WTC11 (cell line): ENCODE measurements at regions not wholly inside any gene's neighbourhood (a gene's known extent, or its start where the extent isn't known, plus 50 kb on each side); places are given as distances from the start of the nearest gene placed in this dataset.
"Not testable (repeated sequence)": the region's sequence is repeated elsewhere in the genome, so short reads cannot be mapped to it uniquely, and the experiment has no call there.

Experiments used
- ATAC-seq: fragments of 200-7000 bp; cut with Tn5 transposase; 2 replicates; pipeline ENCODE4 v1.10.0; 2021; ENCODE audit warnings: mild to moderate bottlenecking, moderate library complexity
- CTCF ChIA-PET: fragments of 300-600 bp; sonication (Branson Sonifier 250); formaldehyde crosslinking; loops from one replicate; lab custom pipeline; 2021; ENCODE audit warnings: antibody characterized with exemption; lab: Charles Lee
- POLR2A ChIA-PET: fragments of 350-600 bp; sonication (Branson Sonifier 250); formaldehyde crosslinking; loops from one replicate; lab custom pipeline; 2021; ENCODE audit warnings: antibody characterized with exemption; lab: Charles Lee
- DNase-seq: peaks from one replicate; pipeline ENCODE4 v3.0.0; 2021; ENCODE audit warnings: low spot score
- H3K27ac Mint-ChIP-seq: 2 replicates; pipeline ENCODE4 v1.8.0; 2021; ENCODE audit warnings: mixed read lengths
- H3K27me3 Mint-ChIP-seq: 2 replicates; pipeline ENCODE4 v1.8.0; 2021; ENCODE audit warnings: low read depth, mild to moderate bottlenecking, moderate library complexity, mixed read lengths
- H3K36me3 Mint-ChIP-seq: 2 replicates; pipeline ENCODE4 v1.8.0; 2021; ENCODE audit warnings: mixed read lengths
- H3K4me1 Mint-ChIP-seq: 2 replicates; pipeline ENCODE4 v1.8.0; 2022; ENCODE audit warnings: mixed read lengths
- H3K4me3 Mint-ChIP-seq: 2 replicates; pipeline ENCODE4 v1.8.0; 2021; ENCODE audit warnings: mild to moderate bottlenecking, moderate library complexity, mixed read lengths
- H3K9me3 Mint-ChIP-seq: 2 replicates; pipeline ENCODE4 v1.8.0; 2021; ENCODE audit warnings: mixed read lengths
- FOXJ3 ChIP-seq: sonication (generic); formaldehyde crosslinking; IDR thresholded peaks from 2 replicates; pipeline ENCODE4 v1.9.0; 2021; ENCODE audit warnings: missing genetic modification reagents, mild to moderate bottlenecking, borderline replicate concordance
- KAT7 ChIP-seq: sonication (generic); formaldehyde crosslinking; IDR thresholded peaks from 2 replicates; pipeline ENCODE4 v1.8.1; 2023; ENCODE audit warnings: missing genetic modification reagents, mild to moderate bottlenecking, borderline replicate concordance
- NR3C1 ChIP-seq: sonication (generic); formaldehyde crosslinking; conservative IDR thresholded peaks from 2 replicates; pipeline ENCODE4 v1.8.1; 2023; ENCODE audit warnings: low read depth, mild to moderate bottlenecking, missing genetic modification reagents
- TEAD1 ChIP-seq: sonication (generic); formaldehyde crosslinking; IDR thresholded peaks from 2 replicates; pipeline ENCODE4 v1.8.0; 2022; ENCODE audit warnings: mild to moderate bottlenecking, missing genetic modification reagents
- ZNF263 ChIP-seq: sonication (generic); formaldehyde crosslinking; IDR thresholded peaks from 2 replicates; pipeline ENCODE4 v1.8.1; 2022; ENCODE audit warnings: low read depth, mild to moderate bottlenecking, moderate library complexity, missing genetic modification reagents
- ZNF317 ChIP-seq: sonication (generic); formaldehyde crosslinking; IDR thresholded peaks from 2 replicates; pipeline ENCODE4 v1.8.1; 2023; ENCODE audit warnings: low read depth, mild to moderate bottlenecking, moderate library complexity, missing genetic modification reagents, borderline replicate concordance
- ZNF671 ChIP-seq: fragments of 250-450 bp; sonication (Bioruptor Pico); IDR thresholded peaks from 2 replicates; pipeline ENCODE4 v1.8.0; 2021; ENCODE audit warnings: mild to moderate bottlenecking
- TF ChIP-seq, protein P1 (sequence below): sonication (generic); formaldehyde crosslinking; IDR thresholded peaks from 2 replicates; pipeline ENCODE4 v1.8.1; 2022; ENCODE audit warnings: low read depth, missing genetic modification reagents, borderline replicate concordance
- TF ChIP-seq, protein P2 (sequence below): sonication (generic); formaldehyde crosslinking; conservative IDR thresholded peaks from 2 replicates; pipeline ENCODE4 v1.8.1; 2022; ENCODE audit warnings: mild to moderate bottlenecking, missing genetic modification reagents
- TF ChIP-seq, protein P3 (sequence below): sonication (generic); formaldehyde crosslinking; IDR thresholded peaks from 2 replicates; pipeline ENCODE4 v1.8.0; 2022; ENCODE audit warnings: mild to moderate bottlenecking, missing genetic modification reagents
- TF ChIP-seq, protein P4 (sequence below): sonication (generic); formaldehyde crosslinking; IDR thresholded peaks from 2 replicates; pipeline ENCODE4 v1.8.0; 2022; ENCODE audit warnings: missing genetic modification reagents
- TF ChIP-seq, protein P5 (sequence below): sonication (generic); formaldehyde crosslinking; IDR thresholded peaks from 2 replicates; pipeline ENCODE4 v1.8.1; 2023; ENCODE audit warnings: mild to moderate bottlenecking, missing genetic modification reagents, borderline replicate concordance

DNA sequence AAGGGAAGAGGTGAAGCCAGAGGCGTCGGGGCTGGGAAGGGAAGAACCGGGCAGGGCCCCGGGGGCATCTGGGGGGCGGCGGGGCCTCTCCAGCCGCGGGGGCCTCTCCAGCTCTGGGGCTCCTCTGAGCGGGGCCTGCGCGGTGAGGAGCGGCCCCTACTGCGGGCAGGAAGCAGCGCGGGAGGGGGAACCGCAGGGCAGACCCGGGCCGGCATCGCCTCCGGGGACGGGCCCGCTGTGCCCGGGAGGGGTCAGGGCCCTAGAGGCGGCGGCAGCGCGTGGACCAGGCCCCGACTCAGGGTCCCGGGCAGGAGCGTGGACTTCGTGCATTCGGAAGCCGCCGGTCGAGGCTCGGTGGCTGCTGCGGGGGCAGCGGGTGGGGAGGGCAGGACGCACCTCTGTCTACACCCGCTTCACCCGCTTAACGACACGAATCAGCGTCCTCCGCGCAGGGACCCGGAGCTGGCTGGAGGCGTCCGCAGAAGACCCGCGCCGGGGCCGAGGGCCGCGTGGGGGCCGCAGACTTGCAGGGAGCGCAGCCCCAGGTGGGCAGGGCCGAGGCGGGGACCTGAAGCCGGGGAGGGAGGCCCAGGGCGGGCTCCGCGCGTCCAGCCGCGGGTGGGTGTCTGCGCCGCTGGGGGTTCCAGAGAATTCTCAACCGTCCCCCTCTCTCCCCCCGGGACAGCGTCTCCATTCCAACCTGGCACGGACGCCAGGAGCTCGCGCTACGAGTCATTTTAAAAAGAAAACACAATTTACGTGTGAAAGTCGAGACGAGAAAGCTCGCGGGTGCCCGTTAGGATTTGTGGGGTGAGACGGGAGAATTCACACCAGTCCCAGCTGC is 345.0 kb downstream of the ADGRD1 start:
- H3K4me1 Mint-ChIP-seq, H3K27me3 Mint-ChIP-seq, H3K36me3 Mint-ChIP-seq, CTCF ChIA-PET, DNase-seq, H3K9me3 Mint-ChIP-seq, H3K4me3 Mint-ChIP-seq, POLR2A ChIA-PET, H3K27ac Mint-ChIP-seq: not testable (repeated sequence)
- peak; percentile 87 for ATAC-seq

DNA sequence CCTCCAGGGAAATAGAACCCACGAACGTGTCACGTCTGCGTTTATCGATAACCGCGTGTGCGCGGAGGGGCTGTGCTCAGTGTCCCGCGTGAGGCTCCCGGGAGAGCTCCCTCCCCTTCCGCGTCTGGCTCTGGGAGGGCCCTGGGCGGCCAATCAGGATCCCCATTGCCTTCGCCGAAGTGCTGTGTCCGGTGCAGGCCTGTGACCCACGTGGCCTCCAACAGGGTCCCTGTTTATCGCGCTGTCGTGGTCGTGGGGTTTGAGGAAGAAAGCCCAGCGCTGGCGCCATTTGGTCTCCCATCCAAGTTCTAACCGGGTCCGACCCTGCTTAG is 345.6 kb downstream of the ADGRD1 start:
- H3K27ac Mint-ChIP-seq, H3K4me3 Mint-ChIP-seq, POLR2A ChIA-PET, H3K27me3 Mint-ChIP-seq, DNase-seq, CTCF ChIA-PET, H3K9me3 Mint-ChIP-seq, H3K4me1 Mint-ChIP-seq, H3K36me3 Mint-ChIP-seq: not testable (repeated sequence)
- ATAC-seq: peak; percentile 27

DNA sequence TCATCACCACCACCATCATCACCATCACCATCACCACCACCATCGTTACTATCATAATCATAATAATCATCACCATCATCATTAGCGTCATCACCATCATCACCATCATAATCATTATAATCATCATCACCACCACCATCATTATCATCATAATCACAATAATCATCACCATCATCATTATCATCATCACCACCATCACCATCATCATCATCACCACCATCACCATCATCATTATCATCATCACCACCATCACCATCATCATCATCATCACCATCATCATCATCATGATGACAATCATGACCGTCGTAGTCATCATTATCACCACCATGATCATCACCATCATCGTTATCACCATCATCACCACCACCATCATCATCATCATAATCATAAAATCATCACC is 349.9 kb downstream of the ADGRD1 start:
- CTCF ChIA-PET, H3K36me3 Mint-ChIP-seq, POLR2A ChIA-PET, H3K27me3 Mint-ChIP-seq, H3K4me1 Mint-ChIP-seq, H3K4me3 Mint-ChIP-seq, ATAC-seq, DNase-seq, H3K27ac Mint-ChIP-seq, H3K9me3 Mint-ChIP-seq: not testable (repeated sequence)

DNA sequence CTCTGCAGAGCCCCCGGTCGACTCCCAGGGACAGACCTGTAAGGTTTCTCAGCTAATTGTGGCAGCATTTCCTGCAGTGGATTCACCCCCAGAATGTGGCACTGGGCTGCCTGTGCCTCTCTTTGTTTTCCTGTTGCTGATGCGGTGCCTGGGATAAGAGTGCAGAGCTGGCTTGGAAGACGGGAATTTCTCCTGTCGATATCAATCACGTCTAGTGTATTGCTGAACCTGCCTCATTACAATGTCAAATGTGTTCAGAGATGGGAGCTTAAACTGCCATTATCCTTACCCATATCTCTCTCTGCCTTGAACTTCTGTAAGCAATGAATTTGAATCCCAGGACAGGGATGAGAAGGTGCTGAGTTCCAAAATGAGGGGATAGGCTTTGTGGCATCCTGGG is 350.9 kb downstream of the ADGRD1 start:
- POLR2A ChIA-PET, H3K9me3 Mint-ChIP-seq, H3K27ac Mint-ChIP-seq, CTCF ChIA-PET, ATAC-seq, H3K4me1 Mint-ChIP-seq, H3K4me3 Mint-ChIP-seq, H3K36me3 Mint-ChIP-seq, DNase-seq, H3K27me3 Mint-ChIP-seq: not testable (repeated sequence)

DNA sequence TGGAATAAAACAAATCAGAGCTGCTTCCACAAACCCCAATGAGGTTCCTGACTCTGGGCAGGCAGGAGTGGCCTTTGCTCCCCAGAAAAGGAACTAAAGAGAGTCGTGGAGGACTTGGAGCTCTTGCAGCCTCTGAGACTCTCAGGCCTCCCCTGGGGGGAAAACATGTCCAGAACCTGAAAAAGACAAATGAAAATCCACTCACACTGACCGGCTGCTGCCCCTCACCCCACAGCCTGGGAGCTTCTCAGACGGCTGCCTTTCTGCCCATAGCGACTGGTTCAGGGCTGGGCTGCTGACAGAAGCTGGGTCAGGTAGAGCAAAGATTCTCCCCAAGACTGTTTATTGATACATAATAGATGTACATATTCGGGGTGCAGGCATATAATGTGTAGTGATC is 356.0 kb downstream of the ADGRD1 start:
- no peak for ATAC-seq
- H3K4me1 Mint-ChIP-seq: peaks cover 16% of the 10 kb centered on the region
- no peak for DNase-seq
- H3K27ac Mint-ChIP-seq: no peak overlapping the region
- H3K36me3 Mint-ChIP-seq: peaks cover 3% of the 10 kb centered on the region; the same call in 1 of the 2 replicates
- ChIA-PET CTCF (no interaction called here), POLR2A (no interaction called here)
- no peak overlapping the region for H3K4me3 Mint-ChIP-seq
- TF ChIP-seq KAT7 (no peak), NR3C1 (CRISPR knock-in tag) (no peak), TEAD1 (CRISPR knock-in tag) (no peak), FOXJ3 (CRISPR knock-in tag) (no peak), ZNF317 (CRISPR knock-in tag) (no peak), ZNF671 (no peak), ZNF263 (no peak)
- TF ChIP-seq, protein P1, sequence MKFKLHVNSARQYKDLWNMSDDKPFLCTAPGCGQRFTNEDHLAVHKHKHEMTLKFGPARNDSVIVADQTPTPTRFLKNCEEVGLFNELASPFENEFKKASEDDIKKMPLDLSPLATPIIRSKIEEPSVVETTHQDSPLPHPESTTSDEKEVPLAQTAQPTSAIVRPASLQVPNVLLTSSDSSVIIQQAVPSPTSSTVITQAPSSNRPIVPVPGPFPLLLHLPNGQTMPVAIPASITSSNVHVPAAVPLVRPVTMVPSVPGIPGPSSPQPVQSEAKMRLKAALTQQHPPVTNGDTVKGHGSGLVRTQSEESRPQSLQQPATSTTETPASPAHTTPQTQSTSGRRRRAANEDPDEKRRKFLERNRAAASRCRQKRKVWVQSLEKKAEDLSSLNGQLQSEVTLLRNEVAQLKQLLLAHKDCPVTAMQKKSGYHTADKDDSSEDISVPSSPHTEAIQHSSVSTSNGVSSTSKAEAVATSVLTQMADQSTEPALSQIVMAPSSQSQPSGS (CRISPR knock-in tag): no peak
- TF ChIP-seq, protein P2, sequence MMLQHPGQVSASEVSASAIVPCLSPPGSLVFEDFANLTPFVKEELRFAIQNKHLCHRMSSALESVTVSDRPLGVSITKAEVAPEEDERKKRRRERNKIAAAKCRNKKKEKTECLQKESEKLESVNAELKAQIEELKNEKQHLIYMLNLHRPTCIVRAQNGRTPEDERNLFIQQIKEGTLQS (CRISPR knock-in tag): no peak
- TF ChIP-seq, protein P3, sequence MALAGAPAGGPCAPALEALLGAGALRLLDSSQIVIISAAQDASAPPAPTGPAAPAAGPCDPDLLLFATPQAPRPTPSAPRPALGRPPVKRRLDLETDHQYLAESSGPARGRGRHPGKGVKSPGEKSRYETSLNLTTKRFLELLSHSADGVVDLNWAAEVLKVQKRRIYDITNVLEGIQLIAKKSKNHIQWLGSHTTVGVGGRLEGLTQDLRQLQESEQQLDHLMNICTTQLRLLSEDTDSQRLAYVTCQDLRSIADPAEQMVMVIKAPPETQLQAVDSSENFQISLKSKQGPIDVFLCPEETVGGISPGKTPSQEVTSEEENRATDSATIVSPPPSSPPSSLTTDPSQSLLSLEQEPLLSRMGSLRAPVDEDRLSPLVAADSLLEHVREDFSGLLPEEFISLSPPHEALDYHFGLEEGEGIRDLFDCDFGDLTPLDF: no peak
- TF ChIP-seq, protein P4, sequence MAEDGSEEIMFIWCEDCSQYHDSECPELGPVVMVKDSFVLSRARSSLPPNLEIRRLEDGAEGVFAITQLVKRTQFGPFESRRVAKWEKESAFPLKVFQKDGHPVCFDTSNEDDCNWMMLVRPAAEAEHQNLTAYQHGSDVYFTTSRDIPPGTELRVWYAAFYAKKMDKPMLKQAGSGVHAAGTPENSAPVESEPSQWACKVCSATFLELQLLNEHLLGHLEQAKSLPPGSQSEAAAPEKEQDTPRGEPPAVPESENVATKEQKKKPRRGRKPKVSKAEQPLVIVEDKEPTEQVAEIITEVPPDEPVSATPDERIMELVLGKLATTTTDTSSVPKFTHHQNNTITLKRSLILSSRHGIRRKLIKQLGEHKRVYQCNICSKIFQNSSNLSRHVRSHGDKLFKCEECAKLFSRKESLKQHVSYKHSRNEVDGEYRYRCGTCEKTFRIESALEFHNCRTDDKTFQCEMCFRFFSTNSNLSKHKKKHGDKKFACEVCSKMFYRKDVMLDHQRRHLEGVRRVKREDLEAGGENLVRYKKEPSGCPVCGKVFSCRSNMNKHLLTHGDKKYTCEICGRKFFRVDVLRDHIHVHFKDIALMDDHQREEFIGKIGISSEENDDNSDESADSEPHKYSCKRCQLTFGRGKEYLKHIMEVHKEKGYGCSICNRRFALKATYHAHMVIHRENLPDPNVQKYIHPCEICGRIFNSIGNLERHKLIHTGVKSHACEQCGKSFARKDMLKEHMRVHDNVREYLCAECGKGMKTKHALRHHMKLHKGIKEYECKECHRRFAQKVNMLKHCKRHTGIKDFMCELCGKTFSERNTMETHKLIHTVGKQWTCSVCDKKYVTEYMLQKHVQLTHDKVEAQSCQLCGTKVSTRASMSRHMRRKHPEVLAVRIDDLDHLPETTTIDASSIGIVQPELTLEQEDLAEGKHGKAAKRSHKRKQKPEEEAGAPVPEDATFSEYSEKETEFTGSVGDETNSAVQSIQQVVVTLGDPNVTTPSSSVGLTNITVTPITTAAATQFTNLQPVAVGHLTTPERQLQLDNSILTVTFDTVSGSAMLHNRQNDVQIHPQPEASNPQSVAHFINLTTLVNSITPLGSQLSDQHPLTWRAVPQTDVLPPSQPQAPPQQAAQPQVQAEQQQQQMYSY (CRISPR knock-in tag): no peak
- TF ChIP-seq, protein P5, sequence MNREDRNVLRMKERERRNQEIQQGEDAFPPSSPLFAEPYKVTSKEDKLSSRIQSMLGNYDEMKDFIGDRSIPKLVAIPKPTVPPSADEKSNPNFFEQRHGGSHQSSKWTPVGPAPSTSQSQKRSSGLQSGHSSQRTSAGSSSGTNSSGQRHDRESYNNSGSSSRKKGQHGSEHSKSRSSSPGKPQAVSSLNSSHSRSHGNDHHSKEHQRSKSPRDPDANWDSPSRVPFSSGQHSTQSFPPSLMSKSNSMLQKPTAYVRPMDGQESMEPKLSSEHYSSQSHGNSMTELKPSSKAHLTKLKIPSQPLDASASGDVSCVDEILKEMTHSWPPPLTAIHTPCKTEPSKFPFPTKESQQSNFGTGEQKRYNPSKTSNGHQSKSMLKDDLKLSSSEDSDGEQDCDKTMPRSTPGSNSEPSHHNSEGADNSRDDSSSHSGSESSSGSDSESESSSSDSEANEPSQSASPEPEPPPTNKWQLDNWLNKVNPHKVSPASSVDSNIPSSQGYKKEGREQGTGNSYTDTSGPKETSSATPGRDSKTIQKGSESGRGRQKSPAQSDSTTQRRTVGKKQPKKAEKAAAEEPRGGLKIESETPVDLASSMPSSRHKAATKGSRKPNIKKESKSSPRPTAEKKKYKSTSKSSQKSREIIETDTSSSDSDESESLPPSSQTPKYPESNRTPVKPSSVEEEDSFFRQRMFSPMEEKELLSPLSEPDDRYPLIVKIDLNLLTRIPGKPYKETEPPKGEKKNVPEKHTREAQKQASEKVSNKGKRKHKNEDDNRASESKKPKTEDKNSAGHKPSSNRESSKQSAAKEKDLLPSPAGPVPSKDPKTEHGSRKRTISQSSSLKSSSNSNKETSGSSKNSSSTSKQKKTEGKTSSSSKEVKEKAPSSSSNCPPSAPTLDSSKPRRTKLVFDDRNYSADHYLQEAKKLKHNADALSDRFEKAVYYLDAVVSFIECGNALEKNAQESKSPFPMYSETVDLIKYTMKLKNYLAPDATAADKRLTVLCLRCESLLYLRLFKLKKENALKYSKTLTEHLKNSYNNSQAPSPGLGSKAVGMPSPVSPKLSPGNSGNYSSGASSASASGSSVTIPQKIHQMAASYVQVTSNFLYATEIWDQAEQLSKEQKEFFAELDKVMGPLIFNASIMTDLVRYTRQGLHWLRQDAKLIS (CRISPR knock-in tag): no peak
- H3K9me3 Mint-ChIP-seq: peaks cover 7% of the 10 kb centered on the region
- H3K27me3 Mint-ChIP-seq: no peaks in the 10 kb centered on the region; the same call in 1 of the 2 replicates
